Trophoblast cell (in vitro differentiated cells and primary cell): ENCODE measurements at regions not wholly inside any gene's neighbourhood (a gene's known extent, or its start where the extent isn't known, plus 50 kb on each side); places are given as distances from the start of the nearest gene placed in this dataset.

ENCODE experiments used
- DNase-seq, 2 donors: peaks; one replicate each; pipeline ENCODE4 v3.0.0-alpha.2; 2016
- H2AFZ ChIP-seq: 2 replicates; pipeline ENCODE4 v1.6.1; 2013; ENCODE audit warnings: low read length, moderate library complexity, mild to moderate bottlenecking; ENCODE audit not compliant: insufficient read depth, poor library complexity
- H2AK5ac ChIP-seq: 2 replicates; pipeline ENCODE4 v1.6.1; 2013; ENCODE audit warnings: mild to moderate bottlenecking, low read length
- H2BK120ac ChIP-seq: 2 replicates; pipeline ENCODE4 v1.6.1; 2013; ENCODE audit warnings: low read length, mild to moderate bottlenecking, moderate library complexity; ENCODE audit not compliant: insufficient read depth, poor library complexity
- H2BK12ac ChIP-seq: 2 replicates; pipeline ENCODE4 v1.6.1; 2013; ENCODE audit warnings: mild to moderate bottlenecking, low read length, moderate library complexity
- H2BK5ac ChIP-seq: 2 replicates; pipeline ENCODE4 v1.6.1; 2013; ENCODE audit warnings: low read length, low read depth, moderate library complexity, mild to moderate bottlenecking; ENCODE audit not compliant: poor library complexity
- H3K14ac ChIP-seq: 2 replicates; pipeline ENCODE4 v1.6.1; 2013; ENCODE audit warnings: mild to moderate bottlenecking, low read length
- H3K18ac ChIP-seq: 2 replicates; pipeline ENCODE4 v1.6.1; 2013; ENCODE audit warnings: mild to moderate bottlenecking, low read length
- H3K23ac ChIP-seq: 2 replicates; pipeline ENCODE4 v1.6.1; 2013; ENCODE audit warnings: low read length
- H3K27ac ChIP-seq: 2 replicates; pipeline ENCODE4 v1.5.1; 2013; ENCODE audit warnings: low read depth, mild to moderate bottlenecking, inconsistent platforms, low read length, moderate library complexity
- H3K27me3 ChIP-seq: 2 replicates; pipeline ENCODE4 v1.6.1; 2013; ENCODE audit warnings: inconsistent platforms, mild to moderate bottlenecking, low read length, moderate library complexity; ENCODE audit not compliant: insufficient read depth
- H3K36me3 ChIP-seq, 2 experiments: 1 replicate in 1 of 2; 2 replicates in 1 of 2; pipeline ENCODE4 v1.6.1; 2013; ENCODE audit warnings: low read length in 2 of 2, mild to moderate bottlenecking in 2 of 2, moderate library complexity in 1 of 2; ENCODE audit not compliant: insufficient read depth in 2 of 2, control insufficient read depth in 1 of 2
- H3K4ac ChIP-seq: 2 replicates; pipeline ENCODE4 v1.6.1; 2013; ENCODE audit warnings: low read depth, mild to moderate bottlenecking, low read length, moderate library complexity
- H3K4me1 ChIP-seq, 2 experiments: 1 replicate in 1 of 2; 2 replicates in 1 of 2; pipeline ENCODE4 v1.6.1; 2013; ENCODE audit warnings: low read length in 2 of 2, mild to moderate bottlenecking in 2 of 2, moderate library complexity in 1 of 2; ENCODE audit not compliant: insufficient read depth in 2 of 2, control insufficient read depth in 1 of 2
- H3K4me2 ChIP-seq: 2 replicates; pipeline ENCODE4 v1.6.1; 2013; ENCODE audit warnings: inconsistent platforms, mild to moderate bottlenecking, low read length, moderate library complexity
- H3K4me3 ChIP-seq: 2 replicates; pipeline ENCODE4 v1.5.1; 2013; ENCODE audit warnings: mild to moderate bottlenecking, low read depth, low read length, inconsistent platforms
- H3K79me1 ChIP-seq: one replicate; pipeline ENCODE4 v1.6.1; 2013; ENCODE audit warnings: low read length
- H3K79me2 ChIP-seq: 2 replicates; pipeline ENCODE4 v1.6.1; 2013; ENCODE audit warnings: low read length, mild to moderate bottlenecking; ENCODE audit not compliant: control insufficient read depth, insufficient read depth, poor library complexity
- H3K9ac ChIP-seq: 2 replicates; pipeline ENCODE4 v1.6.1; 2013; ENCODE audit warnings: mild to moderate bottlenecking, low read length
- H3K9me3 ChIP-seq: 2 replicates; pipeline ENCODE4 v1.6.1; 2013; ENCODE audit warnings: low read depth, mild to moderate bottlenecking, control low read depth, inconsistent platforms, low read length; ENCODE audit not compliant: insufficient read depth
- H4K12ac ChIP-seq: 2 replicates; pipeline ENCODE4 v1.6.1; 2013; ENCODE audit warnings: low read depth, mild to moderate bottlenecking, low read length, moderate library complexity
- H4K8ac ChIP-seq: 2 replicates; pipeline ENCODE4 v1.6.1; 2013; ENCODE audit warnings: low read depth, mild to moderate bottlenecking, low read length, moderate library complexity
- H4K91ac ChIP-seq: one replicate; pipeline ENCODE4 v1.6.1; 2013; ENCODE audit warnings: low read depth, mild to moderate bottlenecking, low read length, moderate library complexity
- WGBS: extraction: QIAGEN DNeasy Blood & Tissue Kit; methylation state at CpG from one replicate; pipeline ENCODE4 v1.1.7; 2013; ENCODE audit warnings: missing lambda C conversion rate; ENCODE audit not compliant: insufficient read length, insufficient coverage; ENCODE audit errors: extremely low coverage; 5-methylcytosine and 5-hydroxymethylcytosine counted together

DNA sequence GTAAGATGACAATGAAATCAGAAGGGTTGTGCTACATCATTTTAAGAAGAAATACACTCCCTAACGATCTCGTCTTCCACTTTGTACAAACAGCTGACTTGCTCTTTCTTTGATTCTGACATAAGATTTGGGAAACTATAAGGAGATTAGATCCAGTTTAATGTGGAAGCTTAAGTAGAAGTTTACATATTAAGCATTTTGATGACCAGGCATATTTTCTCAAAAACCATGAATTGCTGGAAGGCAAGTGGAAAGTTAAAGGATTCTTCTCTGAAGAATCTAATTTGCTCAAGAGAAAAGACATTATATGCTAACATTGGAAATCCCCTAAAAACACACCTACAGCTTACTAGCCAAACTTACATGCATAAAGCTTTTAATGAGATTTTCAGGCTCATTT is 531.9 kb upstream of the PTPRD start:
- Histone ChIP-seq H4K8ac (no peak overlapping the region), H3K36me3 (no peaks in the 10 kb centered on the region), H4K12ac (no peak overlapping the region), H3K4ac (no peak overlapping the region), H3K9me3 (no peaks in the 10 kb centered on the region), H3K27me3 (no peaks in the 10 kb centered on the region), H2BK5ac (no peak overlapping the region), H2AK5ac (no peak overlapping the region), H3K18ac (no peak overlapping the region), H2BK12ac (no peak overlapping the region), H3K79me2 (no peaks in the 10 kb centered on the region), H2AFZ (no peak overlapping the region), H3K4me1 (no peaks in the 10 kb centered on the region), H3K79me1 (no peaks in the 10 kb centered on the region), H3K27ac (no peak overlapping the region), H3K23ac (no peak overlapping the region), H3K4me3 (no peak overlapping the region), H3K14ac (no peak overlapping the region), H4K91ac (no peak overlapping the region), H3K4me2 (no peak overlapping the region), H2BK120ac (no peak overlapping the region), H3K9ac (no peak overlapping the region)
- DNase-seq, result no peak
- no CpG with 5 or more reads among the region's 2 CpGs for WGBS

DNA sequence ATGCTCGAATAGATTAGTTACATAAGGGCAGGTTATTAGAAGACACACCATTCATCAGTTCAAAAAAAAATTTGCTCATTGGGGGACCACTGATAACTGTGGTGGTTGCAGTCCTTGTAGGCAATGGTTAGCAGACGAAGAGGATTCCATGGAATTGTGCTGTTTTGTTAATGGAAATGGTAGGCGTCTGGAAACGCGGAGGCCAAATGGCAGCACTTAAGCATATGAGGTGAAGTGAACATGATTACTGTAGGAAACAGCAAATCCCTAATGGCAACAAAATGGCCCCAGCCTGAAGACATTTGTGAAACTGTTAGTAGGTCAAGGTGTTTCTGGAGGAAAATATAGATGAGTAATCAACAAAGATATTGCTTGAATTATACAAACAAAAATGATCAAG is 535.4 kb upstream of the PTPRD start:
- Histone ChIP-seq H3K27ac (no peak overlapping the region), H3K18ac (no peak overlapping the region), H2AFZ (no peak overlapping the region), H3K14ac (no peak overlapping the region), H2BK5ac (no peak overlapping the region), H4K8ac (no peak overlapping the region), H3K4me1 (no peaks in the 10 kb centered on the region), H3K79me1 (no peaks in the 10 kb centered on the region), H4K91ac (no peak overlapping the region), H3K79me2 (no peaks in the 10 kb centered on the region), H2AK5ac (no peak overlapping the region), H3K23ac (no peak overlapping the region), H3K36me3 (no peaks in the 10 kb centered on the region), H4K12ac (no peak overlapping the region), H3K9me3 (no peaks in the 10 kb centered on the region), H3K4me3 (no peak overlapping the region), H3K9ac (no peak overlapping the region), H3K4ac (no peak overlapping the region), H3K27me3 (no peaks in the 10 kb centered on the region), H2BK12ac (no peak overlapping the region), H3K4me2 (no peak overlapping the region), H2BK120ac (no peak overlapping the region)
- no peak for DNase-seq
- no CpG with 5 or more reads among the region's 5 CpGs for WGBS

GRCh38 chr9:11149065-11149464 is 536.3 kb upstream of the PTPRD start:
- H2AK5ac ChIP-seq, result no peak overlapping the region
- H3K79me1 ChIP-seq, result no peaks in the 10 kb centered on the region
- H3K18ac ChIP-seq, result no peak overlapping the region
- H2BK12ac ChIP-seq, result no peak overlapping the region
- no peaks in the 10 kb centered on the region for H3K4me1 ChIP-seq
- no peaks in the 10 kb centered on the region for H3K9me3 ChIP-seq
- no peak overlapping the region for H3K23ac ChIP-seq
- DNase-seq, result no peak
- H4K91ac ChIP-seq, result peak overlapping the region; percentile 14
- no peaks in the 10 kb centered on the region for H3K27me3 ChIP-seq
- no peak overlapping the region for H3K4me2 ChIP-seq
- no peak overlapping the region for H2AFZ ChIP-seq
- no peaks in the 10 kb centered on the region for H3K79me2 ChIP-seq
- peak overlapping the region; percentile 13 for H2BK5ac ChIP-seq
- H3K4me3 ChIP-seq, result no peak overlapping the region
- no peak overlapping the region for H3K9ac ChIP-seq
- no peak overlapping the region for H3K27ac ChIP-seq
- H3K4ac ChIP-seq, result no peak overlapping the region
- H2BK120ac ChIP-seq, result no peak overlapping the region
- no peak overlapping the region for H3K14ac ChIP-seq
- H4K12ac ChIP-seq, result no peak overlapping the region
- no CpG with 5 or more reads among the region's 7 CpGs for WGBS
- no peak overlapping the region for H4K8ac ChIP-seq
- no peaks in the 10 kb centered on the region for H3K36me3 ChIP-seq

- H3K27me3 ChIP-seq, result no peaks in the 10 kb centered on the region
- no peak overlapping the region for H3K27ac ChIP-seq
- H3K4me1 ChIP-seq, result no peaks in the 10 kb centered on the region
- no peak overlapping the region for H4K12ac ChIP-seq
- no peaks in the 10 kb centered on the region for H3K36me3 ChIP-seq
- no peak overlapping the region for H3K18ac ChIP-seq
- no peak for DNase-seq
- H4K8ac ChIP-seq, result no peak overlapping the region
- H3K23ac ChIP-seq, result no peak overlapping the region
- no CpG with 5 or more reads among the region's 1 CpG for WGBS
- H2BK12ac ChIP-seq, result no peak overlapping the region
- H3K4me3 ChIP-seq, result no peak overlapping the region
- no peak overlapping the region for H2BK5ac ChIP-seq
- no peaks in the 10 kb centered on the region for H3K79me2 ChIP-seq
- no peak overlapping the region for H2AK5ac ChIP-seq
- no peak overlapping the region for H3K4ac ChIP-seq
- no peak overlapping the region for H2BK120ac ChIP-seq
- H3K14ac ChIP-seq, result no peak overlapping the region
- H3K9me3 ChIP-seq, result peaks cover 2% of the 10 kb centered on the region
- no peaks in the 10 kb centered on the region for H3K79me1 ChIP-seq
- no peak overlapping the region for H4K91ac ChIP-seq
- no peak overlapping the region for H3K9ac ChIP-seq
- H3K4me2 ChIP-seq, result no peak overlapping the region
- no peak overlapping the region for H2AFZ ChIP-seq
Observed at GRCh38 chr9:11158063-11158462, 545.3 kb upstream of the PTPRD start.

DNA sequence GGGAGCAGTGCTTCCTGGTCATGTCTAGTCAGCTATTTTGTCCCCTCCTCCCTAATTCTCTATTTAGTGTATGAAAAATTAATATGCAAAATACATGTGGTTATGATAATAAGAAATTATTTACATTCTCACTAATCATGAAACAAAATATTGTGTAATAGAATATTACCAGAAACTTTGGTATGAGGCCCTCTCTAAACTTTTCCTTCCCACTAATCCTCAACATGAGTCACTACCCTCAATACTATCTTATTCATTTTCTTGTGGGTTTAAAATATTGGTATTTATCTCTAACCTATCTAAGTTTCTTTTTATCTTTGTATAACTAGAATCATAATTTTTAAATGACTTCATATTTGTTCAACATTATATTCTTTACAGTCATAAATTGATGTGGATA is 545.9 kb upstream of the PTPRD start:
- H3K9me3 ChIP-seq, result peaks cover 2% of the 10 kb centered on the region
- H3K4me1 ChIP-seq, result no peaks in the 10 kb centered on the region
- H3K36me3 ChIP-seq, result no peaks in the 10 kb centered on the region
- no peak overlapping the region for H2BK120ac ChIP-seq
- no peak overlapping the region for H3K4me2 ChIP-seq
- no peak for DNase-seq
- no peak overlapping the region for H2AK5ac ChIP-seq
- H3K14ac ChIP-seq, result no peak overlapping the region
- H3K23ac ChIP-seq, result no peak overlapping the region
- H2AFZ ChIP-seq, result no peak overlapping the region
- H3K9ac ChIP-seq, result no peak overlapping the region
- no peak overlapping the region for H3K4me3 ChIP-seq
- H3K27me3 ChIP-seq, result no peaks in the 10 kb centered on the region
- H3K4ac ChIP-seq, result no peak overlapping the region
- H3K79me2 ChIP-seq, result no peaks in the 10 kb centered on the region
- no peak overlapping the region for H4K8ac ChIP-seq
- H4K12ac ChIP-seq, result no peak overlapping the region
- H3K27ac ChIP-seq, result no peak overlapping the region
- H4K91ac ChIP-seq, result no peak overlapping the region
- no peaks in the 10 kb centered on the region for H3K79me1 ChIP-seq
- H2BK12ac ChIP-seq, result no peak overlapping the region
- H2BK5ac ChIP-seq, result no peak overlapping the region
- no peak overlapping the region for H3K18ac ChIP-seq
